HK-2 (cell line): ENCODE measurements at regions not wholly inside any gene's neighbourhood (a gene's known extent, or its start where the extent isn't known, plus 50 kb on each side); places are given as distances from the start of the nearest gene placed in this dataset.

Experiments used
- DNase-seq: peaks from one replicate; pipeline ENCODE4 v3.0.0-alpha.2; 2018; ENCODE audit not compliant: unreplicated experiment

GRCh38 chr11:31903225-31904074 lies 92.3 kb upstream of the PAX6 start:
- DNase-seq = no peak

DNA sequence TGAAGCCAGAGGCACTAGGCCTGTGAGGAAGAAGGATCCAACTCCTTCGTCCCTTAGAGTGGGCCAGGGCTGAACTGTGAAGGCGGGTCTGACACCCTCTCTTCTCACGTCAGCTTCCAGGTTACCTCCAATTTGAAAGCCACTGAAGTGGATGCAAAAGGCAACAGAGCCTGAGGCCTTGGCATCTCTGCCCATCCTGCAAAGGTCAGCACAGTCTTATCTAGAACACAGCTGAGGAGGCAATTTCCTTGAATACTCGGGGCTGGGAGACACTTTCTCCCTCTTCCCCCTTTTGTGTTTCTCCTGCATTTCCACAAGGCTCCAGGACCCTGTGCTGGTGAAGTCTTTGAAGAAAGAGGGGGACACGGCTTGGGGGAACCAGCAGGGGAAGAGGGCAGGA lies 91.6 kb upstream of the PAX6 start:
- no peak for DNase-seq

DNA sequence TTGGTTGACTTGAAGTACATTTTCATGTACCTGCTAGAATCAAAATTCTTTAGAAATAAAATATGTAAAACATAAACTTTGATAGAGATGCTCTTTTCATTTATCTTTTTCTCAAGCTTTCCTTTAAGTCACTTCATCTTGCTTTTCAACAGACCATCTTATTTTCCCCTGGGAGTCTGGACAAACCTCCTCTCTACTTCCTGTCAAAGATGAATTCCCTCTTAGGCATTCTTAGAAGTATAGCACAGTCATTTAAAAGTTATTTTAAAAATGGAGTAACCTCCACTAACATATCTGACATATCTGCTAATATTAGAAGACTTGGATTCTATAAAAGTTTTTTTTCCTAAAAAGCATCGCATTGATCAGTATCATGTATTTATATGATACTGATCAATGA lies 84.8 kb upstream of the PAX6 start:
- no peak for DNase-seq

DNA sequence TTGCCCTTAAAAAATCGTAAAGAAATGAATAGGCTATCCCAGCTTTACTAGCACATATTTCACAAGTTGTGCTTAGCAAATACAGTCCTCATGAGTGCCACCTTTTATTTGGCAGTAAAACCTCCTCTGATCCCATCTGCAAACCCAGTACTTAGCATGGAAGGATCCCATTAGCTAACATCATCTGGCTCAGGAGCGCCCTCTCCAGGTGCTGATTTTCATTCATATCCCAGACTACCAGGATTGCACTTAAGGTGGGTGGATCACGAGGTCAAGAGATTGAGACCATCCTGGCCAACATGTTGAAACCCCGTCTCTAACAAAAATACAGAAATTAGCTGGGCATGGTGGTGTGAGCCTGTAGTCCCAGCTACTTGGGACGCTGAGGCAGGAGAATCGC lies 76.1 kb upstream of the PAX6 start:
- no peak for DNase-seq

DNA sequence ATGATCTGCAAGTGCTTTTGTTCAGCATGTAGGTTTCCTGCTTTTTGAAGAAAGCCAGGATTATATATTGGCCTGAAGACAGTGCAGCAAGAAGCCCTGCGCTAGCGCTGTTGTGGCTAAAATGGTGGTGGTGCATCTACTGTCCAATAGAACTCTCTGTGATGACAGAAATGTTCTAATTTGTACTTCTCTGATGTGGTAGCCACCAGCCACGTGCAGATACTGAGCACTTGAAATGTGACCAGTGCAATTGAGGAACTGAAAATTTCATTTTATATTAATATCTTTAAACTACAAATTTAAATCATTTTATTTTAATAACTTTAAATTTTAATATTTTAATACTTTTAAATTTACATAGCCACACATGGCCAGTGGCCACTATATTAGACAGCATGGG lies 73.0 kb upstream of the PAX6 start:
- DNase-seq = no peak

DNA sequence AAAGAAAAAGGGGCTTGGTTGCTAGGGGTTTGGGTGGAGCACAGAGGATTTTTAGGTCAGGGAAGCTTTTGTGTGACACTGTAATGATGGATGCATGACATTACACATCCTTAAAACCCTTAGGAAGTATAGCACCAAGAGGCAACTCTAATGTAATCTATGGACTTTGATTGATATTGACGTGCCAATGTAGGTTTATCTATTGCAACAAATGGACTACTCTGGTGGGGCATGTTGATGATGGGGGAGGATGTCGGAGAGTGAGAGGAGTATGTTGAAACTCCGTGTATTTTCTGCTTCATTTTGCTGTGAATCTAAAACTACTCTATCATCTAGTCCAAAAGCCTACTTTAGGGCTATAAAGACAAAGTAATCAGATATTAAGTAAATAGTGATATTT lies 72.3 kb upstream of the PAX6 start:
- no peak for DNase-seq

- DNase-seq = no peak
These were observed 71.8 kb upstream of the PAX6 start for GRCh38 chr11:31882951-31883392.

- DNase-seq = no peak
These were observed 70.7 kb upstream of the PAX6 start for GRCh38 chr11:31881825-31882224.

- no peak for DNase-seq
These were observed 68.6 kb upstream of the PAX6 start for GRCh38 chr11:31879681-31880080.

- DNase-seq = no peak
These were observed 66.7 kb upstream of the PAX6 start for GRCh38 chr11:31877863-31878262.

- no peak for DNase-seq
These were observed 66.0 kb upstream of the PAX6 start for GRCh38 chr11:31877083-31877482.

GRCh38 chr11:31875866-31876560 lies 64.9 kb upstream of the PAX6 start:
- DNase-seq = no peak

DNA sequence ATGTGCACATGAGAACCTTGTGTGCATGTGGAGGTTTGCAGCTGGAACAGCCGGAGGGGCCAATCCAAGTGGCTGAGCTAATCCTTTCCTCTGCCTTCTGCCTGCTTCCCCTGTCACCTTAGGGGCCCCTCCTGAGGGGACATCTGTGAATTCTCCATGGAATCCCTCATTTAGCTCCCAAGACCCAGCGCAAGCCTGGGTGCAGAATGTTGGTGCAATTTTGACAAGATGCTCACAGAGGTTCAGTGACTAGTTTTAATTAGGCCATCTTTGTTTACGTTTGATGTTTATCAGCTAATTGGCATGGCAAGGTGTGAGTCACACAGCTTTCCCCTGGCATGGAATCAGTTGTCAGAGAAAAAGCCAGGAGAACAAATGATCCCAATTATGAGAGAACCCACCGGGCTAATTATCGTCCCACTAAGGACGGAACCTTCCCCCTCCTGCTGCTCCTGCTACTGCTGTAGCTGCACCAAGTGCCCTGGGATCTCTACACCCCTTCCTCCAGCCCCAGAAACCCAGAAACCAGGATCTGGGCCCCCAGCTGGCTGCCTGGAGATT lies 63.6 kb upstream of the PAX6 start:
- no peak for DNase-seq

DNA sequence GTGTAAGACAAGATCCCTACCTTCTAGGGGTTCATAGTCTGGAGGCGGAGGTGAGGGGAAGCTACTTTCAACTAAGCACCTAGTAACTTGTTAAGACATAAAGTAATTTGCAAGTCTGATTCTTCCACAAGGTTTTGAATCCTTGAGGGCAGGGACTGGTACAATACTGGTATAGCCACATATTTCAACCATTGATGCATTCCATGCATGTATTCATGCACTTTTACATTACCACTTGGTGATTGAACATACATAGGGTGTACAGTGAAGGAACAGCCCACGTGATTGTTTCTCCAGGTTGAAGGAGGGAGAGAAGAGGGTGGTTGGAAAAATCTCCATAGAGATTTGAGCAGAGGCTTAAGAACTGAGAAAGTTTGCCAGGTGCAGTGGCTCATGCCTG lies 62.0 kb upstream of the PAX6 start:
- no peak for DNase-seq

- DNase-seq = no peak
These were observed 60.9 kb upstream of the PAX6 start for GRCh38 chr11:31872076-31872443.

GRCh38 chr11:31871310-31872075 lies 60.4 kb upstream of the PAX6 start:
- no peak for DNase-seq

GRCh38 chr11:31870609-31871309 lies 59.6 kb upstream of the PAX6 start:
- DNase-seq = peak; percentile 43

DNA sequence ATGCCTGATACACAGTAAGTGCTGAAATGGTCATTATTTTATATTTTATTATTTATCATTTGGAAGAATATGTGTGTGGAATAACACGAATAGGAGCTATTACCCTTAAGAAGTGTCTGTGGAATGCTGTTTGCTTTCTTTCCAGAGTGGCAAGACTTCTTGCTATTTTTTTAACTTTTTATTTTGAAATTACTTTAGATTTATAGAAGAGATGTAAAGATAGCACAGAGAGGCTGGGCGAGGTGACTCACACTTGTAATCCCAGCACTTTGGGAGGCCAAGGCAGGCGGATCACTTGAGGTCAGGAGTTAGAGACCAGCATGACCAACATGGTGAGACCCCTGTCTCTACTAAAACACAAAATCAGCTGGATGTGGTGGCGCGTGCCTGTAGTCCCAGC lies 58.9 kb upstream of the PAX6 start:
- DNase-seq = no peak

DNA sequence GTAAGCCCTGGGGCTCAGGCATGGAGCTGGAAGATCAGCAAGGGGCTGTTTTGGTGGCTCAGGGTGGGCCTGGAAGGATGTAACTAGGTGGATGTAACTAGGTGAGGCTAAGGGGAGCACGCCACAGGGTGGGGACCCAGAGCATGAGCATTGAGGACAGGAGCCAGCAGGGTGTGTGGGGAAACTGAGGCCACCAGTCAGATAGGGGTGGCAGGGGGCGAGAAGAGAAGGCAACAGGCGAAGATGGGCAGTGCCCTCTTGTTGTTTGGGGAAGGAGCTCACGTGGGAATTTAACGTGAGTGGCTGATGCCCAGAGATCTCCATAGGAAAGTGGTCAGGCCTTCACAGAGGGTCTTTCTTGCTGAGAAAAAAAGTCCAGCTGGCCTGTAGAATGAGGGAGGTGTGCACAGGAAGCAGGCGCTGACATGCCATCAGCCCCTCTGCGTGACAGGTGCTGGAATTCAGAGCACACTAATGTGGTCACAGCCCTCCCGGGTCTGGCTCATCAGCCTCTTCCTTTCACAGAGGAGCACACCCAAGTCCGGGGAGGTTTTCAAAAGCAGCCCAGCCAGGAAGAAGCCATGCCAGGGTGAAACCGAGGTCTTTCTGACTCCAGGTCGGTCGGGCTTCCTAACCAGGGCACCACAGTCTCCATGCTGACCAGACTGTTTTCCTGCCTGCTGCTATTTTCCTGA lies 54.6 kb upstream of the PAX6 start:
- DNase-seq = no peak

GRCh38 chr11:31863170-31863832 lies 52.2 kb upstream of the PAX6 start:
- DNase-seq = no peak

- DNase-seq = no peak
These were observed 49.9 kb upstream of the PAX6 start for GRCh38 chr11:31861011-31861410.
